MM.1S (cell line): ENCODE measurements at regions not wholly inside any gene's neighbourhood (a gene's known extent, or its start where the extent isn't known, plus 50 kb on each side); places are given as distances from the start of the nearest gene placed in this dataset.
A peak's percentile ranks its signal among the peaks of the same experiment; 100 is the strongest.

Experiments
- DNase-seq: peaks from one replicate; pipeline ENCODE4 v3.0.0-alpha.2; 2015
- H2AFZ ChIP-seq: fragments of 300-600 bp; sonication (generic); 2 replicates; pipeline ENCODE4 v1.6.0; 2016; ENCODE audit warnings: antibody characterized with exemption, low read length
- H3F3A ChIP-seq: fragments of 300-600 bp; sonication (generic); 2 replicates; pipeline ENCODE4 v1.6.1; 2016; ENCODE audit warnings: mild to moderate bottlenecking, antibody characterized with exemption, low read length, moderate library complexity, mixed read lengths; ENCODE audit not compliant: insufficient read depth
- H3K27ac ChIP-seq: fragments of 300-600 bp; sonication (generic); 2 replicates; pipeline ENCODE4 v1.5.1; 2016; ENCODE audit warnings: mild to moderate bottlenecking, low read length
- H3K27me3 ChIP-seq: fragments of 300-600 bp; sonication (generic); replicated peaks from 2 replicates; pipeline ENCODE4 v1.6.0; 2016; ENCODE audit warnings: low read length; ENCODE audit not compliant: insufficient read depth
- H3K36me3 ChIP-seq: fragments of 300-600 bp; sonication (generic); replicated peaks from 2 replicates; pipeline ENCODE4 v1.6.1; 2016; ENCODE audit warnings: mild to moderate bottlenecking, low read length, mixed read lengths; ENCODE audit not compliant: insufficient read depth
- H3K4me1 ChIP-seq: fragments of 300-600 bp; sonication (generic); 2 replicates; pipeline ENCODE4 v1.6.1; 2016; ENCODE audit warnings: low read length, mixed read lengths
- H3K4me2 ChIP-seq: fragments of 300-600 bp; sonication (generic); 2 replicates; pipeline ENCODE4 v1.6.0; 2016; ENCODE audit warnings: low read depth, low read length
- H3K4me3 ChIP-seq: fragments of 300-600 bp; sonication (generic); 2 replicates; pipeline ENCODE4 v1.5.1; 2016; ENCODE audit warnings: low read length, mixed read lengths
- H3K79me2 ChIP-seq: fragments of 300-600 bp; sonication (generic); 2 replicates; pipeline ENCODE4 v1.6.1; 2016; ENCODE audit warnings: mixed run types, low read length, mixed read lengths
- H3K9ac ChIP-seq: fragments of 300-600 bp; sonication (generic); 2 replicates; pipeline ENCODE4 v1.6.1; 2016; ENCODE audit warnings: low read length, mixed read lengths
- H3K9me2 ChIP-seq: fragments of 300-600 bp; sonication (generic); replicated peaks from 2 replicates; pipeline ENCODE4 v1.6.1; 2016; ENCODE audit warnings: mild to moderate bottlenecking, low read length, mixed read lengths; ENCODE audit not compliant: insufficient read depth
- H3K9me3 ChIP-seq: fragments of 300-600 bp; sonication (generic); replicated peaks from 2 replicates; pipeline ENCODE4 v1.6.1; 2016; ENCODE audit warnings: mild to moderate bottlenecking, low read length, mixed read lengths; ENCODE audit not compliant: insufficient read depth
- H4K20me1 ChIP-seq: fragments of 300-600 bp; sonication (generic); 2 replicates; pipeline ENCODE4 v1.6.1; 2016; ENCODE audit warnings: mild to moderate bottlenecking, low read length, moderate library complexity, mixed read lengths; ENCODE audit not compliant: insufficient read depth
- EZH2 ChIP-seq: fragments of 300-600 bp; sonication (generic); optimal IDR thresholded peaks from 2 replicates; pipeline ENCODE3; 2017; ENCODE audit warnings: low read depth, mild to moderate bottlenecking, antibody characterized with exemption, low read length, mixed read lengths
- EZH2phosphoT487 ChIP-seq: fragments of 300-600 bp; sonication (generic); IDR thresholded peaks from 2 replicates; pipeline ENCODE4 v1.6.1; 2018; ENCODE audit warnings: antibody characterized with exemption, low read length
- TF ChIP-seq, protein P1 (sequence below): fragments of 300-600 bp; sonication (generic); IDR thresholded peaks from 2 replicates; pipeline ENCODE4 v1.5.1; 2016; ENCODE audit warnings: antibody characterized with exemption, low read length, mixed read lengths

DNA sequence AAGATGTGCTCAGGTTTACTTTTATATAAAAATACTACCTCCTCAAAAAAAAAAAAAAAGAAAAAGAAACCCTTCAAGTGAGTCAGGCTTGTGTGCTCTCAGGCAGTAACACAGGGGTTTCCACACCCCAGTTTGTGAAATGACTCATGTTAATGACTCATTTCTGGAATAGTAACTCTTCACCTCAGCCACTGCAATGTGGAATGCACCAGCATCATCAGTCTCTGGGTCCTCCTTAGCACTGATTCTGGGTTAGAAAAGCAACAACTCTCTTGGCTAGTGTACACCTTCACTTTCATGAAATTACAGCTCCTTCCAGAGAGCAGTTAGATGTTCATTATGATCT, 110.6 kb downstream of the EMX2 start:
- no peaks in the 10 kb centered on the region for H3K9me2 ChIP-seq

DNA sequence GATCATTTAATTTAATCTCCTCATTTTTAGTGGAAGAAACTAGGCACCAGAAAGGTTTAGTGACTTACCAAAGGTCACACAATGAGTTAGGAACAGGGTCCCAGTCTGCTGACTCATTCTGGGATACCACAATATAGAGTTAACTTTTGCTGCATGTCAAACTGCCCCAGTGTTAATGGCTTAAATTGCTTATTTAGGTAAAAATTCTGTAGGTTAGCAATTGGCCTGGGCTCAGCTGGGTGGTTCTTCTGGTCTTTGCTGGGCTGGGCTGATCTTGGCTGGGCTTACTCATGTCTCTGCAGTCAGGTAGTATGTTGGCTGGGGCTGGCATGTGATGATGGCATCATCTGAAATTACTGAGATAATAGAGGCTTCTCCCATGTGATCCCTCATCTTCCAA, 111.6 kb downstream of the EMX2 start:
- Histone ChIP-seq H3K4me1 (no peaks in the 10 kb centered on the region), H4K20me1 (no peaks in the 10 kb centered on the region), H3F3A (no peaks in the 10 kb centered on the region), H3K9ac (no peak overlapping the region), H3K9me2 (no peaks in the 10 kb centered on the region), H3K4me2 (no peak overlapping the region), H3K79me2 (no peaks in the 10 kb centered on the region), H3K4me3 (no peak overlapping the region), H3K36me3 (no peaks in the 10 kb centered on the region), H3K27me3 (no peaks in the 10 kb centered on the region), H3K27ac (no peak overlapping the region), H2AFZ (no peak overlapping the region), H3K9me3 (no peaks in the 10 kb centered on the region)
- no peak for TF ChIP-seq EZH2phosphoT487
- TF ChIP-seq, protein P1, sequence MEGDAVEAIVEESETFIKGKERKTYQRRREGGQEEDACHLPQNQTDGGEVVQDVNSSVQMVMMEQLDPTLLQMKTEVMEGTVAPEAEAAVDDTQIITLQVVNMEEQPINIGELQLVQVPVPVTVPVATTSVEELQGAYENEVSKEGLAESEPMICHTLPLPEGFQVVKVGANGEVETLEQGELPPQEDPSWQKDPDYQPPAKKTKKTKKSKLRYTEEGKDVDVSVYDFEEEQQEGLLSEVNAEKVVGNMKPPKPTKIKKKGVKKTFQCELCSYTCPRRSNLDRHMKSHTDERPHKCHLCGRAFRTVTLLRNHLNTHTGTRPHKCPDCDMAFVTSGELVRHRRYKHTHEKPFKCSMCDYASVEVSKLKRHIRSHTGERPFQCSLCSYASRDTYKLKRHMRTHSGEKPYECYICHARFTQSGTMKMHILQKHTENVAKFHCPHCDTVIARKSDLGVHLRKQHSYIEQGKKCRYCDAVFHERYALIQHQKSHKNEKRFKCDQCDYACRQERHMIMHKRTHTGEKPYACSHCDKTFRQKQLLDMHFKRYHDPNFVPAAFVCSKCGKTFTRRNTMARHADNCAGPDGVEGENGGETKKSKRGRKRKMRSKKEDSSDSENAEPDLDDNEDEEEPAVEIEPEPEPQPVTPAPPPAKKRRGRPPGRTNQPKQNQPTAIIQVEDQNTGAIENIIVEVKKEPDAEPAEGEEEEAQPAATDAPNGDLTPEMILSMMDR: no peak
- TF ChIP-seq EZH2: no peak
- DNase-seq: no peak

More for the DNA sequence above, 110.6 kb downstream of the EMX2 start:
- peak; percentile 50 for DNase-seq
- no peaks in the 10 kb centered on the region for H3F3A ChIP-seq
- H2AFZ ChIP-seq: no peak overlapping the region
- no peak overlapping the region for H3K4me2 ChIP-seq
- no peak overlapping the region for H3K27ac ChIP-seq
- no peaks in the 10 kb centered on the region for H3K36me3 ChIP-seq
- H3K4me1 ChIP-seq: no peaks in the 10 kb centered on the region
- no peaks in the 10 kb centered on the region for H4K20me1 ChIP-seq
- no peak overlapping the region for H3K4me3 ChIP-seq
- TF ChIP-seq EZH2phosphoT487 (no peak), EZH2 (no peak)
- TF ChIP-seq, protein P1: no peak
- no peaks in the 10 kb centered on the region for H3K9me3 ChIP-seq
- no peaks in the 10 kb centered on the region for H3K27me3 ChIP-seq
- H3K79me2 ChIP-seq: no peaks in the 10 kb centered on the region
- no peak overlapping the region for H3K9ac ChIP-seq

DNA sequence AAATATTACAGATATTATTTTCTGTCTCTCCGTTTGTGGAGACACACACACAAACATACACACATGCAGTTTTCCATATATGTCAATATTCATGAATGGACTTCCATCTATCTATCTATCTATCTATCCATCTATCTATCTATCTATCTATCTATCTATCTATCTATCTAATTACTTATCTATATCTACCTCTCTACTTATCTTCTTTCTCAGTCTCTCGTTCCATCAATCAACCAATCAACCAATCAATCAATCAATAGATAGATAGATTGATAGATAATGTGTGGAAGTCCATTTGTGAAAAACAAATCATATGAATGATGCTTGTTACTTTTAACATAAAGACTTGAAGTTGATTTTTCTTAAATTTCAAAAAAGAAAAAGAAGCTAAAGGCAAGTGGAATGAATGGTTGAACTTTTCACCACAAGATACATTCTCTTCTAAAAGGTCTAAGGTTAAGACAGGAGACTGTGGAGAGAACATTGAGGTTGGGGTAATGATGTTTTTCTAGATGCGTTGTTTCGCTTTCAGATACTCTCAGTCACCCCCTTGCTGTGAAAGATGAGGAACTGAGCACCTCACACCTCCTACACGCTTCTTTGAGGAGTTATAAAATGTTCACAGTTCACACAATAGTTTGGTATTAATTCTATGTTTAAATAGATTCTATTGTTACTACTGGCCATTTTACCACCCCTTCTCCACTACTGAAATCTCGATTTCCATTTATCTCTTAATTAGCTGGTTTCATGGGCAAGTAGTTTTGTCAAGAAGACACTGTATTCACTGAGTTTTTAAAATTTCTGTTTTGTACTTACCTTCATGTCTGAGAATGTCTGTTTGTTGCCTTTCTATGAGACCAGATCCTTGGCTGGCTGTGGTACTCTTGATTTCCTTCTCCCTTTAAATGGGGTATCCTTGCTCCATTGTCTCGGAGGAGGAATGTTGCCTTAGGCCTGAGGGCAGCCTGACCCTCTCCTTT, 114.1 kb downstream of the EMX2 start:
- no peaks in the 10 kb centered on the region for H3K4me1 ChIP-seq
- H3K27me3 ChIP-seq: no peaks in the 10 kb centered on the region
- H3K9me2 ChIP-seq: no peaks in the 10 kb centered on the region
- H3K36me3 ChIP-seq: no peaks in the 10 kb centered on the region
- DNase-seq: peak; percentile 35
- no peak overlapping the region for H2AFZ ChIP-seq
- H4K20me1 ChIP-seq: no peaks in the 10 kb centered on the region
- no peaks in the 10 kb centered on the region for H3F3A ChIP-seq
- no peak overlapping the region for H3K4me2 ChIP-seq
- no peak overlapping the region for H3K27ac ChIP-seq
- no peak overlapping the region for H3K9ac ChIP-seq
- no peak overlapping the region for H3K4me3 ChIP-seq
- no peaks in the 10 kb centered on the region for H3K9me3 ChIP-seq
- TF ChIP-seq EZH2phosphoT487: no peak
- TF ChIP-seq EZH2: no peak
- TF ChIP-seq, protein P1: no peak
- H3K79me2 ChIP-seq: no peaks in the 10 kb centered on the region
